ENCODE measurements at regions not wholly inside any gene's neighbourhood (a gene's known extent, or its start where the extent isn't known, plus 50 kb on each side); places are given as distances from the start of the nearest gene placed in this dataset.

DNA sequence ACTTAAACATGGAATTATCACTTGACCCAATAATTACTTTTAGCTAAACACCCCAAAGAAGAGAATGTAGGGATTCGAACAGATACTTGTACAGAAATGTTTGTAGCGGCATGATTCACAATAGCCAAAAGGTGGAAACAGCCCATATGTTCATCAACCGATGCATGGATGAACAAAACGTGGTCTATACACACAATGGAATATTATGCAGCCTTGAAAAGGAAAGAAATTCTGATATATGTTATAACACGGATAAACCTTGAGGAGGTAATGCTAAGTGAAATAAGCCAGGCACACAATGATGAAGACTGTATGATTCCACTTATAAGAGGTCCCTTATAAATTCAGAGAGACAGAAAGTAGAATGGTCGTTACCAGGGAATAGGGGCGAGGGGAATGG, 659.4 kb downstream of the MED13L start:
- no peaks in the 10 kb centered on the region for H3K4me1 ChIP-seq (ENCODE audit: control insufficient read depth in 1 of 2, insufficient read depth in 2 of 2, low read length in 2 of 2)
- no peaks in the 10 kb centered on the region for H3K9me3 ChIP-seq (ENCODE audit: control insufficient read depth in 1 of 2, insufficient read depth in 1 of 2, low read depth in 1 of 2, low read length in 2 of 2)
- ATAC-seq (no peak), DNase-seq (ENCODE audit: low read depth, low spot score) (no peak)
- no peaks in the 10 kb centered on the region for H4K20me1 ChIP-seq (ENCODE audit: insufficient read depth)
- H3K27ac ChIP-seq (ENCODE audit: low read depth, low read length): no peak overlapping the region
- no TSS peak for BruUV-seq (replicated peaks)
- no peak overlapping the region for H3K9ac ChIP-seq (ENCODE audit: low read length)
- no peaks in the 10 kb centered on the region for H3K79me2 ChIP-seq (ENCODE audit: insufficient read depth, low read length)
- no peak for TF ChIP-seq TCF7L2 (IDR thresholded peaks at IDR 0.05; ENCODE audit: borderline replicate concordance, extremely low read depth, insufficient read depth, insufficient read length)
- TF ChIP-seq CEBPB (IDR thresholded peaks at IDR 0.05; ENCODE audit: low read depth): no peak
- no peak for TF ChIP-seq SP1 (IDR thresholded peaks at IDR 0.05; ENCODE audit: low read depth)
- no peak for TF ChIP-seq EZH2phosphoT487 (IDR thresholded peaks at IDR 0.05; ENCODE audit: borderline replicate concordance)
- TF ChIP-seq FOSL1 (IDR thresholded peaks at IDR 0.05; ENCODE audit: low read depth): no peak
- no peak for TF ChIP-seq RAD21 (IDR thresholded peaks at IDR 0.05; ENCODE audit: low read depth)
- no peak for TF ChIP-seq ZNF274 (IDR thresholded peaks at IDR 0.05; ENCODE audit: low read depth, low read length)
- no peak for TF ChIP-seq SRF (IDR thresholded peaks at IDR 0.05; ENCODE audit: low read depth)
- TF ChIP-seq EGR1 (IDR thresholded peaks at IDR 0.05; ENCODE audit: low read depth): no peak
- TF ChIP-seq CBX3 (IDR thresholded peaks at IDR 0.05; ENCODE audit: low read depth): no peak
- TF ChIP-seq, protein P1, sequence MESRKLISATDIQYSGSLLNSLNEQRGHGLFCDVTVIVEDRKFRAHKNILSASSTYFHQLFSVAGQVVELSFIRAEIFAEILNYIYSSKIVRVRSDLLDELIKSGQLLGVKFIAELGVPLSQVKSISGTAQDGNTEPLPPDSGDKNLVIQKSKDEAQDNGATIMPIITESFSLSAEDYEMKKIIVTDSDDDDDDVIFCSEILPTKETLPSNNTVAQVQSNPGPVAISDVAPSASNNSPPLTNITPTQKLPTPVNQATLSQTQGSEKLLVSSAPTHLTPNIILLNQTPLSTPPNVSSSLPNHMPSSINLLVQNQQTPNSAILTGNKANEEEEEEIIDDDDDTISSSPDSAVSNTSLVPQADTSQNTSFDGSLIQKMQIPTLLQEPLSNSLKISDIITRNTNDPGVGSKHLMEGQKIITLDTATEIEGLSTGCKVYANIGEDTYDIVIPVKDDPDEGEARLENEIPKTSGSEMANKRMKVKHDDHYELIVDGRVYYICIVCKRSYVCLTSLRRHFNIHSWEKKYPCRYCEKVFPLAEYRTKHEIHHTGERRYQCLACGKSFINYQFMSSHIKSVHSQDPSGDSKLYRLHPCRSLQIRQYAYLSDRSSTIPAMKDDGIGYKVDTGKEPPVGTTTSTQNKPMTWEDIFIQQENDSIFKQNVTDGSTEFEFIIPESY (IDR thresholded peaks at IDR 0.05; ENCODE audit: extremely low read depth, insufficient replicate concordance, low read length): no peak
- TF ChIP-seq, protein P2, sequence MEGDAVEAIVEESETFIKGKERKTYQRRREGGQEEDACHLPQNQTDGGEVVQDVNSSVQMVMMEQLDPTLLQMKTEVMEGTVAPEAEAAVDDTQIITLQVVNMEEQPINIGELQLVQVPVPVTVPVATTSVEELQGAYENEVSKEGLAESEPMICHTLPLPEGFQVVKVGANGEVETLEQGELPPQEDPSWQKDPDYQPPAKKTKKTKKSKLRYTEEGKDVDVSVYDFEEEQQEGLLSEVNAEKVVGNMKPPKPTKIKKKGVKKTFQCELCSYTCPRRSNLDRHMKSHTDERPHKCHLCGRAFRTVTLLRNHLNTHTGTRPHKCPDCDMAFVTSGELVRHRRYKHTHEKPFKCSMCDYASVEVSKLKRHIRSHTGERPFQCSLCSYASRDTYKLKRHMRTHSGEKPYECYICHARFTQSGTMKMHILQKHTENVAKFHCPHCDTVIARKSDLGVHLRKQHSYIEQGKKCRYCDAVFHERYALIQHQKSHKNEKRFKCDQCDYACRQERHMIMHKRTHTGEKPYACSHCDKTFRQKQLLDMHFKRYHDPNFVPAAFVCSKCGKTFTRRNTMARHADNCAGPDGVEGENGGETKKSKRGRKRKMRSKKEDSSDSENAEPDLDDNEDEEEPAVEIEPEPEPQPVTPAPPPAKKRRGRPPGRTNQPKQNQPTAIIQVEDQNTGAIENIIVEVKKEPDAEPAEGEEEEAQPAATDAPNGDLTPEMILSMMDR (IDR thresholded peaks at IDR 0.05 in 2 of 3, conservative IDR thresholded peaks at IDR 0.05 in 1 of 3; ENCODE audit: borderline replicate concordance in 1 of 3, insufficient read depth in 1 of 3, low read depth in 2 of 3, low read length in 2 of 3): no peak
- TF ChIP-seq, protein P3, sequence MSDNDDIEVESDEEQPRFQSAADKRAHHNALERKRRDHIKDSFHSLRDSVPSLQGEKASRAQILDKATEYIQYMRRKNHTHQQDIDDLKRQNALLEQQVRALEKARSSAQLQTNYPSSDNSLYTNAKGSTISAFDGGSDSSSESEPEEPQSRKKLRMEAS (IDR thresholded peaks at IDR 0.05): no peak
- no peak for TF ChIP-seq POLR2A (IDR thresholded peaks at IDR 0.05; ENCODE audit: borderline replicate concordance, extremely low read depth, insufficient read depth, insufficient read length)
- TF ChIP-seq ZFX (IDR thresholded peaks at IDR 0.05): no peak
- no peak overlapping the region for H2AFZ ChIP-seq (ENCODE audit: low read depth, low read length, poor library complexity, severe bottlenecking)
- ChIA-PET CTCF (no interaction called here), POLR2A (no interaction called here), RAD21 (ENCODE audit: low non-redundant PET in 1 of 2, low total read pairs in 2 of 2, uncharacterized antibody in 2 of 2, unreplicated experiment in 2 of 2) (no interaction called here)
- H3K9me2 ChIP-seq (ENCODE audit: insufficient read depth): no peaks in the 10 kb centered on the region
- no peaks in the 10 kb centered on the region for H3K36me3 ChIP-seq (ENCODE audit: control insufficient read depth in 1 of 2, insufficient read depth in 2 of 2, low read length in 2 of 2)
- H3K4me2 ChIP-seq (ENCODE audit: low read length): no peak overlapping the region
- H3K27me3 ChIP-seq (ENCODE audit: insufficient read depth, low read length): no peaks in the 10 kb centered on the region
- no peak overlapping the region for H3K4me3 ChIP-seq (replicated peaks in 1 of 2; ENCODE audit: low read depth in 1 of 2, low read length in 2 of 2)
- intact Hi-C loops (cut with micrococcal nuclease): no loop called here

Measured in HCT116 (cell line).